ENCODE measurements at regions not wholly inside any gene's neighbourhood (a gene's known extent, or its start where the extent isn't known, plus 50 kb on each side); places are given as distances from the start of the nearest gene placed in this dataset.
A peak's percentile ranks its signal among the peaks of the same experiment; 100 is the strongest.

GRCh38 chr2:173419506-173419905, 64.8 kb downstream of the CDCA7 start:
- peaks cover 54% of the 10 kb centered on the region for H3K27me3 Mint-ChIP-seq
- H3K27ac Mint-ChIP-seq (ENCODE audit: low read depth): no peak overlapping the region
- no peak overlapping the region for H3K4me3 Mint-ChIP-seq
- no peaks in the 10 kb centered on the region for H3K9me3 Mint-ChIP-seq
- H3K36me3 Mint-ChIP-seq (ENCODE audit: insufficient read depth): no peaks in the 10 kb centered on the region
- ATAC-seq (replicated peaks; ENCODE audit: extremely low read depth, poor library complexity, severe bottlenecking): no peak
- no peak for DNase-seq (ENCODE audit: low spot score in 2 of 2)
- H3K4me1 Mint-ChIP-seq: no peaks in the 10 kb centered on the region

- no peaks in the 10 kb centered on the region for H3K36me3 Mint-ChIP-seq (ENCODE audit: insufficient read depth)
- H3K4me1 Mint-ChIP-seq: no peaks in the 10 kb centered on the region
- H3K4me3 Mint-ChIP-seq: no peak overlapping the region
- H3K9me3 Mint-ChIP-seq: no peaks in the 10 kb centered on the region
- DNase-seq (ENCODE audit: low spot score in 2 of 2) (no peak), ATAC-seq (replicated peaks; ENCODE audit: extremely low read depth, poor library complexity, severe bottlenecking) (no peak)
- no peak overlapping the region for H3K27ac Mint-ChIP-seq (ENCODE audit: low read depth)
- peaks cover 71% of the 10 kb centered on the region for H3K27me3 Mint-ChIP-seq
Observed at GRCh38 chr2:173424886-173425285, 70.2 kb downstream of the CDCA7 start.

GRCh38 chr2:173427887-173428668, 73.4 kb downstream of the CDCA7 start:
- H3K36me3 Mint-ChIP-seq (ENCODE audit: insufficient read depth): no peaks in the 10 kb centered on the region
- H3K27me3 Mint-ChIP-seq: peaks cover 63% of the 10 kb centered on the region
- no peaks in the 10 kb centered on the region for H3K4me1 Mint-ChIP-seq
- H3K27ac Mint-ChIP-seq (ENCODE audit: low read depth): no peak overlapping the region
- H3K4me3 Mint-ChIP-seq: no peak overlapping the region
- DNase-seq (ENCODE audit: low spot score in 2 of 2): no peak
- no peak for ATAC-seq (replicated peaks; ENCODE audit: extremely low read depth, poor library complexity, severe bottlenecking)
- no peaks in the 10 kb centered on the region for H3K9me3 Mint-ChIP-seq

GRCh38 chr2:173431191-173431590, 76.5 kb downstream of the CDCA7 start:
- H3K27me3 Mint-ChIP-seq: peaks cover 82% of the 10 kb centered on the region
- no peak for DNase-seq (ENCODE audit: low spot score in 2 of 2)
- H3K4me1 Mint-ChIP-seq: no peaks in the 10 kb centered on the region
- H3K27ac Mint-ChIP-seq (ENCODE audit: low read depth): no peak overlapping the region
- no peaks in the 10 kb centered on the region for H3K36me3 Mint-ChIP-seq (ENCODE audit: insufficient read depth)
- ATAC-seq (replicated peaks; ENCODE audit: extremely low read depth, poor library complexity, severe bottlenecking): no peak
- no peaks in the 10 kb centered on the region for H3K9me3 Mint-ChIP-seq
- no peak overlapping the region for H3K4me3 Mint-ChIP-seq

GRCh38 chr2:173432049-173432754, 77.5 kb downstream of the CDCA7 start:
- H3K27ac Mint-ChIP-seq (ENCODE audit: low read depth): no peak overlapping the region
- no peaks in the 10 kb centered on the region for H3K36me3 Mint-ChIP-seq (ENCODE audit: insufficient read depth)
- ATAC-seq (replicated peaks; ENCODE audit: extremely low read depth, poor library complexity, severe bottlenecking): no peak
- no peak overlapping the region for H3K4me3 Mint-ChIP-seq
- DNase-seq (ENCODE audit: low spot score in 2 of 2): no peak
- H3K9me3 Mint-ChIP-seq: no peaks in the 10 kb centered on the region
- peaks cover 82% of the 10 kb centered on the region for H3K27me3 Mint-ChIP-seq
- no peaks in the 10 kb centered on the region for H3K4me1 Mint-ChIP-seq

GRCh38 chr2:173434762-173435569, 80.3 kb downstream of the CDCA7 start:
- ATAC-seq (replicated peaks; ENCODE audit: extremely low read depth, poor library complexity, severe bottlenecking): no peak
- H3K27ac Mint-ChIP-seq (ENCODE audit: low read depth): no peak overlapping the region
- no peak for DNase-seq (ENCODE audit: low spot score in 2 of 2)
- H3K27me3 Mint-ChIP-seq: peaks cover 82% of the 10 kb centered on the region
- no peak overlapping the region for H3K4me3 Mint-ChIP-seq
- H3K36me3 Mint-ChIP-seq (ENCODE audit: insufficient read depth): peaks cover 2% of the 10 kb centered on the region
- H3K4me1 Mint-ChIP-seq: no peaks in the 10 kb centered on the region
- no peaks in the 10 kb centered on the region for H3K9me3 Mint-ChIP-seq

GRCh38 chr2:173435574-173435973, 80.9 kb downstream of the CDCA7 start:
- ATAC-seq (replicated peaks; ENCODE audit: extremely low read depth, poor library complexity, severe bottlenecking) (no peak), DNase-seq (ENCODE audit: low spot score in 2 of 2) (no peak)
- no peak overlapping the region for H3K4me3 Mint-ChIP-seq
- no peaks in the 10 kb centered on the region for H3K9me3 Mint-ChIP-seq
- H3K27me3 Mint-ChIP-seq: peaks cover 83% of the 10 kb centered on the region
- H3K36me3 Mint-ChIP-seq (ENCODE audit: insufficient read depth): peaks cover 2% of the 10 kb centered on the region
- H3K4me1 Mint-ChIP-seq: no peaks in the 10 kb centered on the region
- H3K27ac Mint-ChIP-seq (ENCODE audit: low read depth): no peak overlapping the region

GRCh38 chr2:173436088-173436487, 81.4 kb downstream of the CDCA7 start:
- H3K27ac Mint-ChIP-seq (ENCODE audit: low read depth): no peak overlapping the region
- no peak overlapping the region for H3K4me3 Mint-ChIP-seq
- ATAC-seq (replicated peaks; ENCODE audit: extremely low read depth, poor library complexity, severe bottlenecking) (no peak), DNase-seq (ENCODE audit: low spot score in 2 of 2) (no peak)
- no peaks in the 10 kb centered on the region for H3K4me1 Mint-ChIP-seq
- peaks cover 83% of the 10 kb centered on the region for H3K27me3 Mint-ChIP-seq
- peaks cover 2% of the 10 kb centered on the region for H3K36me3 Mint-ChIP-seq (ENCODE audit: insufficient read depth)
- no peaks in the 10 kb centered on the region for H3K9me3 Mint-ChIP-seq

- H3K4me1 Mint-ChIP-seq: no peaks in the 10 kb centered on the region
- no peak overlapping the region for H3K4me3 Mint-ChIP-seq
- no peak overlapping the region for H3K27ac Mint-ChIP-seq (ENCODE audit: low read depth)
- no peak for DNase-seq (ENCODE audit: low spot score in 2 of 2)
- H3K9me3 Mint-ChIP-seq: no peaks in the 10 kb centered on the region
- peaks cover 2% of the 10 kb centered on the region for H3K36me3 Mint-ChIP-seq (ENCODE audit: insufficient read depth)
- peaks cover 40% of the 10 kb centered on the region for H3K27me3 Mint-ChIP-seq
- no peak for ATAC-seq (replicated peaks; ENCODE audit: extremely low read depth, poor library complexity, severe bottlenecking)
Observed at GRCh38 chr2:173441222-173441621, 86.5 kb downstream of the CDCA7 start.

- no peak for ATAC-seq (replicated peaks; ENCODE audit: extremely low read depth, poor library complexity, severe bottlenecking)
- Mint-ChIP-seq H3K4me1 (no peaks in the 10 kb centered on the region), H3K9me3 (no peaks in the 10 kb centered on the region), H3K27me3 (peaks cover 27% of the 10 kb centered on the region), H3K4me3 (no peak overlapping the region), H3K36me3 (ENCODE audit: insufficient read depth) (peaks cover 2% of the 10 kb centered on the region), H3K27ac (ENCODE audit: low read depth) (no peak overlapping the region)
- no peak for DNase-seq (ENCODE audit: low spot score in 2 of 2)
Observed at GRCh38 chr2:173442542-173442941, 87.9 kb downstream of the CDCA7 start.

GRCh38 chr2:173446722-173447121, 92.0 kb downstream of the CDCA7 start:
- no peak for ATAC-seq (replicated peaks; ENCODE audit: extremely low read depth, poor library complexity, severe bottlenecking)
- peaks cover 7% of the 10 kb centered on the region for H3K4me1 Mint-ChIP-seq
- no peak for DNase-seq (ENCODE audit: low spot score in 2 of 2)
- H3K27me3 Mint-ChIP-seq: peaks cover 13% of the 10 kb centered on the region
- H3K36me3 Mint-ChIP-seq (ENCODE audit: insufficient read depth): no peaks in the 10 kb centered on the region
- H3K4me3 Mint-ChIP-seq: no peak overlapping the region
- no peak overlapping the region for H3K27ac Mint-ChIP-seq (ENCODE audit: low read depth)
- no peaks in the 10 kb centered on the region for H3K9me3 Mint-ChIP-seq

GRCh38 chr2:173448938-173449471, 94.3 kb downstream of the CDCA7 start:
- H3K27ac Mint-ChIP-seq (ENCODE audit: low read depth): peak overlapping the region; percentile 1
- peak; percentile 42 to 47 for DNase-seq (ENCODE audit: low spot score in 2 of 2)
- no peaks in the 10 kb centered on the region for H3K36me3 Mint-ChIP-seq (ENCODE audit: insufficient read depth)

More at GRCh38 chr2:173448938-173449471, 94.3 kb downstream of the CDCA7 start:
- ATAC-seq (replicated peaks; ENCODE audit: extremely low read depth, poor library complexity, severe bottlenecking): peak; percentile 60
- H3K9me3 Mint-ChIP-seq: no peaks in the 10 kb centered on the region
- peaks cover 7% of the 10 kb centered on the region for H3K4me1 Mint-ChIP-seq
- peaks cover 28% of the 10 kb centered on the region for H3K27me3 Mint-ChIP-seq
- peak overlapping the region; percentile 42 for H3K4me3 Mint-ChIP-seq
